ENCODE measurements at regions not wholly inside any gene's neighbourhood (a gene's known extent, or its start where the extent isn't known, plus 50 kb on each side); places are given as distances from the start of the nearest gene placed in this dataset.

DNA sequence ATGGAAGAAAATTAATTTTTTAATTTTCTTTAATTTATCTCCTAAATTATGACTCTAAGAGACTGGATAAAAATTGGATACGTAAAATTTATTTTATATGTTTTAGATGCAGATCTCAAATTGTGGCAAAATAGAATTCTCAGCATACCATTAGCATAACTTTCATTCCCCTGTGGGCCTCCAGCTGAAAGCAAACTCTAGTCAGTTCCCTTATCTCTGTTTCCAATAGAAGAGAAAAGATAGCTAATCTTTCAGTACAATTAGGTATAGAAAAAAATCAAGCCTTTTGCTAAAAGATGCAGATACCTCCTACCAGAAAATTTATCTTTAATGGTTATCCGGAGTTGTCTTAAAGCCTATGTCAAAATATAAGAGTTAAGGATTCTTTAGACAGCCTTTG, 1530.6 kb downstream of the EFNA5 start:
- TF ChIP-seq POLR2A (IDR thresholded peaks at IDR 0.05; ENCODE audit: low read depth, low read length): no peak
- TF ChIP-seq RAD21 (IDR thresholded peaks at IDR 0.05; ENCODE audit: low read length): no peak
- no peak for TF ChIP-seq FOS (IDR thresholded peaks at IDR 0.05; ENCODE audit: low read depth, low read length)
- TF ChIP-seq, protein P1, sequence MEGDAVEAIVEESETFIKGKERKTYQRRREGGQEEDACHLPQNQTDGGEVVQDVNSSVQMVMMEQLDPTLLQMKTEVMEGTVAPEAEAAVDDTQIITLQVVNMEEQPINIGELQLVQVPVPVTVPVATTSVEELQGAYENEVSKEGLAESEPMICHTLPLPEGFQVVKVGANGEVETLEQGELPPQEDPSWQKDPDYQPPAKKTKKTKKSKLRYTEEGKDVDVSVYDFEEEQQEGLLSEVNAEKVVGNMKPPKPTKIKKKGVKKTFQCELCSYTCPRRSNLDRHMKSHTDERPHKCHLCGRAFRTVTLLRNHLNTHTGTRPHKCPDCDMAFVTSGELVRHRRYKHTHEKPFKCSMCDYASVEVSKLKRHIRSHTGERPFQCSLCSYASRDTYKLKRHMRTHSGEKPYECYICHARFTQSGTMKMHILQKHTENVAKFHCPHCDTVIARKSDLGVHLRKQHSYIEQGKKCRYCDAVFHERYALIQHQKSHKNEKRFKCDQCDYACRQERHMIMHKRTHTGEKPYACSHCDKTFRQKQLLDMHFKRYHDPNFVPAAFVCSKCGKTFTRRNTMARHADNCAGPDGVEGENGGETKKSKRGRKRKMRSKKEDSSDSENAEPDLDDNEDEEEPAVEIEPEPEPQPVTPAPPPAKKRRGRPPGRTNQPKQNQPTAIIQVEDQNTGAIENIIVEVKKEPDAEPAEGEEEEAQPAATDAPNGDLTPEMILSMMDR (conservative IDR thresholded peaks at IDR 0.05; ENCODE audit: low read depth, low read length): no peak
- TF ChIP-seq RCOR1 (IDR thresholded peaks at IDR 0.05; ENCODE audit: insufficient replicate concordance, low read length): no peak

Measured in IMR-90 (cell line).